DOHH2 (cell line): ENCODE measurements at regions not wholly inside any gene's neighbourhood (a gene's known extent, or its start where the extent isn't known, plus 50 kb on each side); places are given as distances from the start of the nearest gene placed in this dataset.

Source experiments
- H3F3A ChIP-seq: fragments of 200-600 bp; sonication (generic), shearing (Covaris generic); 2 replicates; pipeline ENCODE4 v1.6.0; 2016; ENCODE audit warnings: antibody characterized with exemption, mild to moderate bottlenecking; ENCODE audit not compliant: control insufficient read depth, insufficient read depth
- H3K27ac ChIP-seq: fragments of 200-600 bp; sonication (generic); 2 replicates; pipeline ENCODE4 v1.5.1; 2014; ENCODE audit warnings: low read depth, mild to moderate bottlenecking, low read length, moderate library complexity
- H3K27me3 ChIP-seq: fragments of 200-600 bp; sonication (generic); 2 replicates; pipeline ENCODE4 v1.6.1; 2014; ENCODE audit warnings: mild to moderate bottlenecking, low read length, mixed read lengths; ENCODE audit not compliant: control insufficient read depth
- H3K36me3 ChIP-seq: fragments of 200-600 bp; sonication (generic); 2 replicates; pipeline ENCODE4 v1.6.1; 2014; ENCODE audit warnings: mild to moderate bottlenecking, low read length, moderate library complexity, mixed read lengths; ENCODE audit not compliant: control insufficient read depth
- H3K4me1 ChIP-seq: fragments of 200-600 bp; sonication (generic); 2 replicates; pipeline ENCODE4 v1.6.1; 2014; ENCODE audit warnings: mild to moderate bottlenecking, low read length, mixed read lengths; ENCODE audit not compliant: control insufficient read depth
- H3K4me2 ChIP-seq: fragments of 200-600 bp; sonication (generic); 2 replicates; pipeline ENCODE4 v1.6.0; 2014; ENCODE audit warnings: mild to moderate bottlenecking, low read length, moderate library complexity
- H3K4me3 ChIP-seq: fragments of 200-600 bp; sonication (generic); 2 replicates; pipeline ENCODE4 v1.5.1; 2014; ENCODE audit warnings: mild to moderate bottlenecking, low read length, mixed read lengths
- H3K79me2 ChIP-seq: fragments of 200-600 bp; sonication (generic); 2 replicates; pipeline ENCODE4 v1.6.1; 2014; ENCODE audit warnings: mild to moderate bottlenecking, low read length, mixed read lengths; ENCODE audit not compliant: control insufficient read depth
- H3K9me2 ChIP-seq: fragments of 200-600 bp; sonication (generic); replicated peaks from 2 replicates; pipeline ENCODE4 v1.6.1; 2014; ENCODE audit warnings: mild to moderate bottlenecking, low read length, mixed read lengths; ENCODE audit not compliant: control insufficient read depth
- H3K9me3 ChIP-seq: fragments of 200-600 bp; sonication (generic); 2 replicates; pipeline ENCODE4 v1.6.1; 2014; ENCODE audit warnings: antibody characterized with exemption, low read length, mixed read lengths; ENCODE audit not compliant: control insufficient read depth, insufficient read depth
- H4K20me1 ChIP-seq: fragments of 200-600 bp; sonication (generic); 2 replicates; pipeline ENCODE4 v1.6.0; 2014; ENCODE audit warnings: low read depth, mild to moderate bottlenecking, antibody characterized with exemption, low read length, moderate library complexity; ENCODE audit not compliant: control insufficient read depth, insufficient read depth
- CTCF ChIP-seq: fragments of 200-600 bp; sonication (generic); IDR thresholded peaks from one replicate; pipeline ENCODE4 v1.5.1; 2014; ENCODE audit warnings: antibody characterized with exemption, mild to moderate bottlenecking, low read depth, low read length; ENCODE audit not compliant: poor library complexity, severe bottlenecking
- EZH2phosphoT487 ChIP-seq: fragments of 200-600 bp; sonication (generic); IDR thresholded peaks from 2 replicates; pipeline ENCODE4 v1.6.1; 2017; ENCODE audit warnings: borderline replicate concordance, mild to moderate bottlenecking, antibody characterized with exemption, low read length, moderate library complexity, mixed read lengths

GRCh38 chr1:55420026-55420425 lies 204.9 kb upstream of the USP24 start:
- Histone ChIP-seq H3K27me3 (no peaks in the 10 kb centered on the region), H4K20me1 (no peaks in the 10 kb centered on the region), H3K27ac (no peak overlapping the region), H3K36me3 (no peaks in the 10 kb centered on the region), H3F3A (no peaks in the 10 kb centered on the region), H3K4me2 (no peak overlapping the region), H3K4me1 (no peaks in the 10 kb centered on the region), H3K79me2 (no peaks in the 10 kb centered on the region), H3K9me2 (no peaks in the 10 kb centered on the region), H3K9me3 (no peaks in the 10 kb centered on the region), H3K4me3 (no peak overlapping the region)
- TF ChIP-seq EZH2phosphoT487 (no peak), CTCF (no peak)

DNA sequence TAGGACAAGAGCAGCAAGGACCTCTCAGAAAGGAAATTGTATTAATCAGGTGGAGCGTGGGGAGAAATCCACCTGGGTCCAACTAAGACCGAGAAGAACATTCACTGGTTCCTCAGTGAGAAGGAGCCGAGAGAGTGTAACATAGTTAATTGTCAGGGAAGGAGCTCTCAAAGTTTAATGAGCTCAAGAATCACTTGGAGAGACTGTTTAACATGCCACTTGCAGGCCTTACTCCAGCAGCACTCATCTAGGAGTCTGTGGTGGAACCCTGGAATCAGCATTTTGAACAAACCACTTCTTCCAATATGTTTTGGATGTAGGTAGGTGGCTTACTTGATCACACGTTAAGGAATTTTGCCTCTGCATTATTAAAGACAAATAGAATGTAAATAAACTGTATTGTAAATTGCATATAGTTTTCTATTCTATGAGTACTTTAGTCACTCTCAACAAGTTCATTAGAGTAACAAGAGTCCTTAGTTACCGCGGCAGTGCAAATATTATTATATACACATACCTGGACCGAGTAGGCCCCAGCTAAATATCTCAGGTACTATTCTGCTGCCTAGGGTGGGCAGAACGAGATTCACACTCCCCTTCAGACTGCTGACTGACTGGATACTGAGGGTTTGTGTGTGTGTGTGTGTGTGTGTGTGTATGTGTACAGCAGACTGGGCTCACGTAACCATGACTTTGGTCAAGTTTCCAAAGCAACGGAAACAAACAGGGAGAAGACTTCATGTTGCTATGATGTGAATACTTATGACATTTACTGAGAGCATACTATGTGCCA lies 203.2 kb upstream of the USP24 start:
- H4K20me1 ChIP-seq: no peaks in the 10 kb centered on the region
- H3K9me2 ChIP-seq: no peaks in the 10 kb centered on the region
- no peak overlapping the region for H3K27ac ChIP-seq
- no peaks in the 10 kb centered on the region for H3K27me3 ChIP-seq
- no peak overlapping the region for H3K4me2 ChIP-seq
- H3K79me2 ChIP-seq: no peaks in the 10 kb centered on the region
- H3K4me1 ChIP-seq: no peaks in the 10 kb centered on the region
- H3K36me3 ChIP-seq: no peaks in the 10 kb centered on the region
- H3K9me3 ChIP-seq: no peaks in the 10 kb centered on the region
- H3F3A ChIP-seq: no peaks in the 10 kb centered on the region
- no peak overlapping the region for H3K4me3 ChIP-seq
- TF ChIP-seq EZH2phosphoT487: no peak
- no peak for TF ChIP-seq CTCF

DNA sequence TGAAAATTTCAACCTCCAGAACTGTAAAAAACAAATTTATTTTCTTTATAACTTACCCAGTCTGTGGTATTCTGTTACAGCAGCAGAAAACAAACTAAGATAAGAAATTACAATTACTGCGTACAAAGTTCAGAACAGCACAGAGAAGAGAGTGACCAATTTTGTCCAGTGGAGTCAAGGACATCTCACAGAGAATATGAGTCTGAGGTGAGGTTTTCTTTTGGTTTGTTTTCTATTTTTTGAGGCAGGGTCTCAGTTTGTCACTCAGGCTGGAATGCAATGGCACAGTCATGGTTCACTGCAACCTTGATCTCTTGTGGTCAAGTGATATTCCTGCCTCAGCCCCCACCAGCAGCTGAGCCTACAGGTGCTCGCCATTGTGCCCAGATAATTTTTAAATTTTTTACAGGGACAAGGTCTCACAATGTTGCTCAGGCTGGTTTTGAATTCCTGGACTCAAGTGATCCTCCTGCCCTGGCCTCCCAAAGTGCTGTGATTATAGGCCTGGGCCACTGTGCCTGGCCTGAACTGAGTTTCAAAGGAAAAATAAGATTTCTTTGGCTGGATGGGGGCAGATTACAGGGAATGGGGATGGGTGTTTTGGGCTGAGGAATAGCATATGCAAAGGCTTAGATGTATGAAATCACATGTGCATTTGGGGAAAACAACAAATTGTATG lies 201.1 kb upstream of the USP24 start:
- H3K9me3 ChIP-seq: no peaks in the 10 kb centered on the region
- no peaks in the 10 kb centered on the region for H3K27me3 ChIP-seq
- H4K20me1 ChIP-seq: no peaks in the 10 kb centered on the region
- no peak overlapping the region for H3K4me3 ChIP-seq
- no peak for TF ChIP-seq CTCF
- TF ChIP-seq EZH2phosphoT487: no peak
- H3K4me1 ChIP-seq: no peaks in the 10 kb centered on the region
- no peaks in the 10 kb centered on the region for H3K36me3 ChIP-seq
- H3F3A ChIP-seq: no peaks in the 10 kb centered on the region
- H3K4me2 ChIP-seq: no peak overlapping the region
- no peaks in the 10 kb centered on the region for H3K79me2 ChIP-seq
- no peak overlapping the region for H3K27ac ChIP-seq
- H3K9me2 ChIP-seq: no peaks in the 10 kb centered on the region
